Peyer's patch (tissue), 4 donors: ENCODE measurements at regions not wholly inside any gene's neighbourhood (a gene's known extent, or its start where the extent isn't known, plus 50 kb on each side); places are given as distances from the start of the nearest gene placed in this dataset.

Experiments used
- DNase-seq, 3 donors: peaks; one replicate each; pipeline ENCODE4 v3.0.0-alpha.2; 2017 to 2019
- H3K27ac ChIP-seq, 4 donors: fragments of 200-600 bp; sonication (generic); one replicate each; pipeline ENCODE4 v1.5.1; 2016 to 2019
- H3K27me3 ChIP-seq, 2 donors: fragments of 200-600 bp; sonication (generic); one replicate each; pipeline ENCODE4 v1.5.1; 2019
- H3K36me3 ChIP-seq, 3 donors: fragments of 200-600 bp; sonication (generic); one replicate each; pipeline ENCODE4 v1.5.1; 2016 to 2019
- H3K4me1 ChIP-seq, 4 donors: fragments of 200-600 bp; sonication (generic); one replicate each; pipeline ENCODE4 v1.5.1; 2016 to 2019
- H3K4me3 ChIP-seq, 4 donors: fragments of 200-600 bp; sonication (generic); 1 replicate in 3 of 4; 2 replicates in 1 of 4; pipeline ENCODE4 v1.5.1; 2016 to 2019; ENCODE audit warnings: mild to moderate bottlenecking in 1 of 4
- H3K9me3 ChIP-seq, 4 donors: fragments of 200-600 bp; sonication (generic); one replicate each; pipeline ENCODE4 v1.5.1; 2016 to 2019; ENCODE audit warnings: mild to moderate bottlenecking in 1 of 4
- CTCF ChIP-seq, 6 experiments: fragments of 450-650 bp in 4 of 6; fragments of 200-600 bp in 2 of 6; sonication (generic) in 1 of 6; IDR thresholded peaks; one replicate each; pipeline ENCODE4 v1.5.1; 2017 to 2019; ENCODE audit warnings: antibody characterized with exemption in 6 of 6, mild to moderate bottlenecking in 3 of 6, moderate library complexity in 1 of 6
- POLR2A ChIP-seq, 2 donors: fragments of 450-650 bp; IDR thresholded peaks; one replicate each; pipeline ENCODE4 v1.5.1; 2017; ENCODE audit warnings: antibody characterized with exemption in 2 of 2, mild to moderate bottlenecking in 2 of 2, moderate library complexity in 2 of 2

- Histone ChIP-seq H3K27me3 (no peaks in the 10 kb centered on the region), H3K4me3 (no peak overlapping the region), H3K9me3 (no peaks in the 10 kb centered on the region), H3K4me1 (no peaks in the 10 kb centered on the region), H3K36me3 (no peaks in the 10 kb centered on the region), H3K27ac (no peak overlapping the region)
- no peak for TF ChIP-seq CTCF (IDR thresholded peaks at IDR 0.05)
- TF ChIP-seq POLR2A (IDR thresholded peaks at IDR 0.05) = no peak
- no peak for DNase-seq
These were observed 195.6 kb upstream of the ZRANB2 start for GRCh38 chr1:71276466-71276865.

- TF ChIP-seq CTCF (IDR thresholded peaks at IDR 0.05) (no peak), POLR2A (IDR thresholded peaks at IDR 0.05) (no peak)
- Histone ChIP-seq H3K9me3 (no peaks in the 10 kb centered on the region), H3K4me3 (no peak overlapping the region), H3K36me3 (no peaks in the 10 kb centered on the region), H3K27me3 (no peaks in the 10 kb centered on the region), H3K4me1 (no peaks in the 10 kb centered on the region), H3K27ac (no peak overlapping the region)
- no peak for DNase-seq
These were observed 192.5 kb upstream of the ZRANB2 start for GRCh38 chr1:71273334-71273733.

- Histone ChIP-seq H3K4me1 (no peaks in the 10 kb centered on the region), H3K27ac (no peak overlapping the region), H3K27me3 (no peaks in the 10 kb centered on the region), H3K4me3 (no peak overlapping the region), H3K9me3 (no peaks in the 10 kb centered on the region), H3K36me3 (no peaks in the 10 kb centered on the region)
- DNase-seq = no peak
- TF ChIP-seq CTCF (IDR thresholded peaks at IDR 0.05) (no peak), POLR2A (IDR thresholded peaks at IDR 0.05) (no peak)
These were observed 189.6 kb upstream of the ZRANB2 start for GRCh38 chr1:71270394-71270915.

- Histone ChIP-seq H3K9me3 (no peaks in the 10 kb centered on the region), H3K4me1 (no peaks in the 10 kb centered on the region), H3K27ac (no peak overlapping the region), H3K36me3 (no peaks in the 10 kb centered on the region), H3K27me3 (no peaks in the 10 kb centered on the region), H3K4me3 (no peak overlapping the region)
- TF ChIP-seq CTCF (IDR thresholded peaks at IDR 0.05) = no peak
- no peak for TF ChIP-seq POLR2A (IDR thresholded peaks at IDR 0.05)
- no peak for DNase-seq
These were observed 189.0 kb upstream of the ZRANB2 start for GRCh38 chr1:71269818-71270217.

GRCh38 chr1:71269179-71269578 is 188.3 kb upstream of the ZRANB2 start:
- Histone ChIP-seq H3K4me1 (no peaks in the 10 kb centered on the region), H3K9me3 (no peaks in the 10 kb centered on the region), H3K36me3 (no peaks in the 10 kb centered on the region), H3K27ac (no peak overlapping the region), H3K4me3 (no peak overlapping the region), H3K27me3 (no peaks in the 10 kb centered on the region)
- TF ChIP-seq POLR2A (IDR thresholded peaks at IDR 0.05) = no peak
- no peak for TF ChIP-seq CTCF (IDR thresholded peaks at IDR 0.05)
- no peak for DNase-seq

GRCh38 chr1:71267220-71267619 is 186.4 kb upstream of the ZRANB2 start:
- H3K4me1 ChIP-seq = no peaks in the 10 kb centered on the region
- H3K27ac ChIP-seq = no peak overlapping the region
- no peaks in the 10 kb centered on the region for H3K27me3 ChIP-seq
- DNase-seq = no peak
- H3K36me3 ChIP-seq = no peaks in the 10 kb centered on the region
- no peak overlapping the region for H3K4me3 ChIP-seq
- H3K9me3 ChIP-seq = no peaks in the 10 kb centered on the region
- TF ChIP-seq POLR2A (IDR thresholded peaks at IDR 0.05) (no peak), CTCF (IDR thresholded peaks at IDR 0.05) (no peak)
